Trophoblast cell (in vitro differentiated cells and primary cell): ENCODE measurements at regions not wholly inside any gene's neighbourhood (a gene's known extent, or its start where the extent isn't known, plus 50 kb on each side); places are given as distances from the start of the nearest gene placed in this dataset.
A peak's percentile ranks its signal among the peaks of the same experiment; 100 is the strongest.
"Not testable (repeated sequence)": the region's sequence is repeated elsewhere in the genome, so short reads cannot be mapped to it uniquely, and the experiment has no call there.

Source experiments
- DNase-seq, 2 donors: peaks; one replicate each; pipeline ENCODE4 v3.0.0-alpha.2; 2016
- H2AFZ ChIP-seq: 2 replicates; pipeline ENCODE4 v1.6.1; 2013; ENCODE audit warnings: low read length, moderate library complexity, mild to moderate bottlenecking; ENCODE audit not compliant: insufficient read depth, poor library complexity
- H2AK5ac ChIP-seq: 2 replicates; pipeline ENCODE4 v1.6.1; 2013; ENCODE audit warnings: mild to moderate bottlenecking, low read length
- H2BK120ac ChIP-seq: 2 replicates; pipeline ENCODE4 v1.6.1; 2013; ENCODE audit warnings: low read length, mild to moderate bottlenecking, moderate library complexity; ENCODE audit not compliant: insufficient read depth, poor library complexity
- H2BK12ac ChIP-seq: 2 replicates; pipeline ENCODE4 v1.6.1; 2013; ENCODE audit warnings: mild to moderate bottlenecking, low read length, moderate library complexity
- H2BK5ac ChIP-seq: 2 replicates; pipeline ENCODE4 v1.6.1; 2013; ENCODE audit warnings: low read length, low read depth, moderate library complexity, mild to moderate bottlenecking; ENCODE audit not compliant: poor library complexity
- H3K14ac ChIP-seq: 2 replicates; pipeline ENCODE4 v1.6.1; 2013; ENCODE audit warnings: mild to moderate bottlenecking, low read length
- H3K18ac ChIP-seq: 2 replicates; pipeline ENCODE4 v1.6.1; 2013; ENCODE audit warnings: mild to moderate bottlenecking, low read length
- H3K23ac ChIP-seq: 2 replicates; pipeline ENCODE4 v1.6.1; 2013; ENCODE audit warnings: low read length
- H3K27ac ChIP-seq: 2 replicates; pipeline ENCODE4 v1.5.1; 2013; ENCODE audit warnings: low read depth, mild to moderate bottlenecking, inconsistent platforms, low read length, moderate library complexity
- H3K27me3 ChIP-seq: 2 replicates; pipeline ENCODE4 v1.6.1; 2013; ENCODE audit warnings: inconsistent platforms, mild to moderate bottlenecking, low read length, moderate library complexity; ENCODE audit not compliant: insufficient read depth
- H3K36me3 ChIP-seq, 2 experiments: 1 replicate in 1 of 2; 2 replicates in 1 of 2; pipeline ENCODE4 v1.6.1; 2013; ENCODE audit warnings: low read length in 2 of 2, mild to moderate bottlenecking in 2 of 2, moderate library complexity in 1 of 2; ENCODE audit not compliant: insufficient read depth in 2 of 2, control insufficient read depth in 1 of 2
- H3K4ac ChIP-seq: 2 replicates; pipeline ENCODE4 v1.6.1; 2013; ENCODE audit warnings: low read depth, mild to moderate bottlenecking, low read length, moderate library complexity
- H3K4me1 ChIP-seq, 2 experiments: 1 replicate in 1 of 2; 2 replicates in 1 of 2; pipeline ENCODE4 v1.6.1; 2013; ENCODE audit warnings: low read length in 2 of 2, mild to moderate bottlenecking in 2 of 2, moderate library complexity in 1 of 2; ENCODE audit not compliant: insufficient read depth in 2 of 2, control insufficient read depth in 1 of 2
- H3K4me2 ChIP-seq: 2 replicates; pipeline ENCODE4 v1.6.1; 2013; ENCODE audit warnings: inconsistent platforms, mild to moderate bottlenecking, low read length, moderate library complexity
- H3K4me3 ChIP-seq: 2 replicates; pipeline ENCODE4 v1.5.1; 2013; ENCODE audit warnings: mild to moderate bottlenecking, low read depth, low read length, inconsistent platforms
- H3K79me1 ChIP-seq: one replicate; pipeline ENCODE4 v1.6.1; 2013; ENCODE audit warnings: low read length
- H3K79me2 ChIP-seq: 2 replicates; pipeline ENCODE4 v1.6.1; 2013; ENCODE audit warnings: low read length, mild to moderate bottlenecking; ENCODE audit not compliant: control insufficient read depth, insufficient read depth, poor library complexity
- H3K9ac ChIP-seq: 2 replicates; pipeline ENCODE4 v1.6.1; 2013; ENCODE audit warnings: mild to moderate bottlenecking, low read length
- H3K9me3 ChIP-seq: 2 replicates; pipeline ENCODE4 v1.6.1; 2013; ENCODE audit warnings: low read depth, mild to moderate bottlenecking, control low read depth, inconsistent platforms, low read length; ENCODE audit not compliant: insufficient read depth
- H4K12ac ChIP-seq: 2 replicates; pipeline ENCODE4 v1.6.1; 2013; ENCODE audit warnings: low read depth, mild to moderate bottlenecking, low read length, moderate library complexity
- H4K8ac ChIP-seq: 2 replicates; pipeline ENCODE4 v1.6.1; 2013; ENCODE audit warnings: low read depth, mild to moderate bottlenecking, low read length, moderate library complexity
- H4K91ac ChIP-seq: one replicate; pipeline ENCODE4 v1.6.1; 2013; ENCODE audit warnings: low read depth, mild to moderate bottlenecking, low read length, moderate library complexity
- WGBS: extraction: QIAGEN DNeasy Blood & Tissue Kit; methylation state at CpG from one replicate; pipeline ENCODE4 v1.1.7; 2013; ENCODE audit warnings: missing lambda C conversion rate; ENCODE audit not compliant: insufficient read length, insufficient coverage; ENCODE audit errors: extremely low coverage; 5-methylcytosine and 5-hydroxymethylcytosine counted together

- H3K9me3 ChIP-seq, H3K23ac ChIP-seq: not testable (repeated sequence)
Measured at GRCh38 chr7:128594061-128594460, 78.0 kb upstream of the GARIN1A start.

GRCh38 chr7:128596336-128597128 is 75.6 kb upstream of the GARIN1A start:
- no CpG with 5 or more reads among the region's 8 CpGs for WGBS
- DNase-seq, result peak; percentile 73 to 86
- peaks cover 3 to 13% of the 10 kb centered on the region in 2 experiments for H3K36me3 ChIP-seq

More at GRCh38 chr7:128594061-128594460, 78.0 kb upstream of the GARIN1A start:
- not testable (repeated sequence) for H4K8ac ChIP-seq, DNase-seq, H2AK5ac ChIP-seq, H2BK120ac ChIP-seq, H4K12ac ChIP-seq, H2BK5ac ChIP-seq, H2AFZ ChIP-seq, H3K4ac ChIP-seq, H3K4me2 ChIP-seq, H3K14ac ChIP-seq, H3K79me2 ChIP-seq, H3K4me3 ChIP-seq, H3K36me3 ChIP-seq, H4K91ac ChIP-seq, H3K27me3 ChIP-seq, H3K18ac ChIP-seq, H3K9ac ChIP-seq, H2BK12ac ChIP-seq, H3K4me1 ChIP-seq, H3K27ac ChIP-seq, H3K79me1 ChIP-seq
- no CpG with 5 or more reads among the region's 6 CpGs for WGBS

GRCh38 chr7:128598946-128599345 is 73.1 kb upstream of the GARIN1A start:
- H2BK120ac ChIP-seq, H3K9me3 ChIP-seq, H3K4ac ChIP-seq, H4K12ac ChIP-seq, H3K36me3 ChIP-seq, H3K23ac ChIP-seq, DNase-seq, H3K9ac ChIP-seq, H3K79me1 ChIP-seq, H4K8ac ChIP-seq, H3K18ac ChIP-seq, H2BK5ac ChIP-seq, H2BK12ac ChIP-seq, H4K91ac ChIP-seq, H2AK5ac ChIP-seq, H2AFZ ChIP-seq, H3K27me3 ChIP-seq, H3K4me1 ChIP-seq, H3K79me2 ChIP-seq, H3K4me3 ChIP-seq, H3K27ac ChIP-seq, H3K4me2 ChIP-seq, H3K14ac ChIP-seq: not testable (repeated sequence)
- WGBS, result no CpG with 5 or more reads among the region's 5 CpGs

More at GRCh38 chr7:128596336-128597128, 75.6 kb upstream of the GARIN1A start:
- H3K23ac ChIP-seq, H2AK5ac ChIP-seq, H3K4me3 ChIP-seq, H3K4me2 ChIP-seq, H3K4ac ChIP-seq, H3K9ac ChIP-seq, H4K91ac ChIP-seq, H3K79me2 ChIP-seq, H4K8ac ChIP-seq, H3K4me1 ChIP-seq, H2BK120ac ChIP-seq, H3K79me1 ChIP-seq, H3K14ac ChIP-seq, H3K9me3 ChIP-seq, H2AFZ ChIP-seq, H2BK12ac ChIP-seq, H4K12ac ChIP-seq, H3K18ac ChIP-seq, H2BK5ac ChIP-seq, H3K27me3 ChIP-seq: not testable (repeated sequence)
- H3K27ac ChIP-seq, result peak overlapping the region; percentile 65

- not testable (repeated sequence) for H2BK12ac ChIP-seq, H3K4me1 ChIP-seq, H3K18ac ChIP-seq, H3K79me1 ChIP-seq, H3K9me3 ChIP-seq, H3K27me3 ChIP-seq, H2AFZ ChIP-seq, H4K91ac ChIP-seq, H3K4me3 ChIP-seq, H3K4me2 ChIP-seq, H3K14ac ChIP-seq, H2AK5ac ChIP-seq, H3K79me2 ChIP-seq, H3K23ac ChIP-seq, H4K8ac ChIP-seq, H3K36me3 ChIP-seq, H3K27ac ChIP-seq, H2BK120ac ChIP-seq, H3K9ac ChIP-seq, H4K12ac ChIP-seq, H3K4ac ChIP-seq, H2BK5ac ChIP-seq
- WGBS, result no CpG with 5 or more reads among the region's 6 CpGs
- DNase-seq, result peak; percentile 7 to 58
Measured at GRCh38 chr7:128608678-128609421, 63.2 kb upstream of the GARIN1A start.
